Adrenal gland (tissue), 9 donors: ENCODE measurements at regions not wholly inside any gene's neighbourhood (a gene's known extent, or its start where the extent isn't known, plus 50 kb on each side); places are given as distances from the start of the nearest gene placed in this dataset.

Experiments used
- DNase-seq, 7 donors: peaks; one replicate each; pipeline ENCODE4 v3.0.0-alpha.2; 2019 to 2020
- H3K27ac ChIP-seq, 5 donors: fragments of 200-600 bp; sonication (generic) in 4 of 5; 1 replicate in 3 of 5; 2 replicates in 2 of 5; pipeline versions ENCODE4 v1.5.1 to v1.8.0; 2016 to 2020; ENCODE audit warnings: mild to moderate bottlenecking in 1 of 5
- H3K27me3 ChIP-seq: fragments of 200-600 bp; 2 replicates; pipeline ENCODE4 v1.8.0; 2021
- H3K36me3 ChIP-seq, 2 donors: fragments of 200-600 bp; replicated peaks in 1 of 2; 1 replicate in 1 of 2; 2 replicates in 1 of 2; pipeline versions ENCODE4 v1.5.1 to v1.8.0; 2018 to 2022
- H3K4me1 ChIP-seq, 2 donors: fragments of 200-600 bp; replicated peaks in 1 of 2; 1 replicate in 1 of 2; 2 replicates in 1 of 2; pipeline versions ENCODE4 v1.5.1 to v1.8.0; 2018 to 2021
- H3K4me3 ChIP-seq, 4 donors: fragments of 200-600 bp; sonication (generic) in 3 of 4; one replicate each; pipeline ENCODE4 v1.5.1; 2016 to 2018
- H3K9me3 ChIP-seq, 3 donors: fragments of 200-600 bp; sonication (generic) in 1 of 3; replicated peaks in 1 of 3; 1 replicate in 2 of 3; 2 replicates in 1 of 3; pipeline versions ENCODE4 v1.5.1 to v1.8.0; 2016 to 2021
- CTCF ChIP-seq, 6 experiments: fragments of 450-650 bp in 4 of 6; fragments of 200-600 bp in 2 of 6; sonication (generic) in 1 of 6; IDR thresholded peaks; 1 replicate in 5 of 6; 2 replicates in 1 of 6; pipeline versions ENCODE4 v1.5.1 to v1.8.0; 2016 to 2021; ENCODE audit warnings: antibody characterized with exemption in 6 of 6, mild to moderate bottlenecking in 2 of 6, moderate library complexity in 1 of 6
- POLR2A ChIP-seq, 2 donors: fragments of 450-650 bp; IDR thresholded peaks; one replicate each; pipeline ENCODE4 v1.6.1; 2017; ENCODE audit warnings: antibody characterized with exemption in 2 of 2, mild to moderate bottlenecking in 2 of 2, moderate library complexity in 1 of 2
- WGBS, 4 donors: extraction: QIAGEN DNeasy Blood & Tissue Kit in 2 of 4; methylation state at CpG; one replicate each; pipeline versions ENCODE4 v1.1.5 to v1.1.7; 2013 to 2017; 5-methylcytosine and 5-hydroxymethylcytosine counted together
- intact Hi-C, 2 donors: fragments of 100-400 bp; cut with DNase I; formaldehyde crosslinking; loops; one replicate each; pipeline versions ENCODE4 v1.14.1 to v1.15.0; 2022 to 2023
- donor health status: healthy with polysubstance abuse.
- donor health status: Bipolar disorder and iron deficiency.
- donor health status: DM: yes; HTN: yes; CAD: no.
- donor health status: DM: no; HTN: no; CAD: no.
- donor health status: DM: no; HTN: no; CAD: no.

GRCh38 chr18:39611381-39612100 lies 2045.9 kb upstream of the CELF4 start:
- no peaks in the 10 kb centered on the region for H3K36me3 ChIP-seq
- intact Hi-C loops, result no loop called here
- TF ChIP-seq POLR2A (IDR thresholded peaks at IDR 0.05) (no peak), CTCF (IDR thresholded peaks at IDR 0.05) (no peak)
- no peaks in the 10 kb centered on the region for H3K27me3 ChIP-seq
- H3K4me3 ChIP-seq, result no peak overlapping the region
- H3K4me1 ChIP-seq, result no peaks in the 10 kb centered on the region
- H3K27ac ChIP-seq, result no peak overlapping the region
- no peak for DNase-seq
- WGBS, 4 donors, result 58 to 79% (median 74%) methylated on average over 3 of the region's 3 CpGs
- H3K9me3 ChIP-seq, result no peaks in the 10 kb centered on the region

GRCh38 chr18:39607034-39607433 lies 2041.4 kb upstream of the CELF4 start:
- WGBS, 4 donors, result 77 to 83% (median 78%) methylated on average over 5 of the region's 5 CpGs
- no peak overlapping the region for H3K4me3 ChIP-seq
- H3K9me3 ChIP-seq, result no peaks in the 10 kb centered on the region
- no peaks in the 10 kb centered on the region for H3K27me3 ChIP-seq
- H3K36me3 ChIP-seq, result no peaks in the 10 kb centered on the region
- no peak for DNase-seq
- H3K27ac ChIP-seq, result no peak overlapping the region
- intact Hi-C loops, result no loop called here
- TF ChIP-seq CTCF (IDR thresholded peaks at IDR 0.05), result no peak
- TF ChIP-seq POLR2A (IDR thresholded peaks at IDR 0.05), result no peak
- H3K4me1 ChIP-seq, result no peaks in the 10 kb centered on the region

DNA sequence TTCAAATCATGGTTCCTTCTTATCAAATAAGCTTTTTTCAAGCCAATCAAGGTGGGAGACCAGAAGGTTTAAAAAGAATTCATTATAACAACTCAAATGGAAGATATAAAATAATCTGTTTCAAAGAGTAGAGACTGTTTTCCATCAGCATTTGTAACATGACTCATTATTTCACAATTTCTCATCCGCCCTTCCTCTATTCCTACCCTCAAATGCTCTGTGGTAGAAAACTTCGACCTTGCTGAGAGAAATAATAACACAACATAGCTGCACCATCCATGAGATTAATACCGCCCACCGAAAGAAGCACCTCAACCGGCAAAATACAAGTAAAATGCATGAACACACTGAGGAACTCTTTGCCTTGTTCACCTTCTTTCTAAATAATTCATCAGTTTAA lies 2039.2 kb upstream of the CELF4 start:
- H3K27ac ChIP-seq, result no peak overlapping the region
- H3K9me3 ChIP-seq, result no peaks in the 10 kb centered on the region
- TF ChIP-seq CTCF (IDR thresholded peaks at IDR 0.05), result no peak
- no peak for TF ChIP-seq POLR2A (IDR thresholded peaks at IDR 0.05)
- no peaks in the 10 kb centered on the region for H3K36me3 ChIP-seq
- no peaks in the 10 kb centered on the region for H3K4me1 ChIP-seq
- no peak for DNase-seq
- WGBS, 4 donors, result 60 to 82% (median 69%) methylated on average over 5 of the region's 5 CpGs
- no peak overlapping the region for H3K4me3 ChIP-seq
- H3K27me3 ChIP-seq, result no peaks in the 10 kb centered on the region
- intact Hi-C loops, result no loop called here

DNA sequence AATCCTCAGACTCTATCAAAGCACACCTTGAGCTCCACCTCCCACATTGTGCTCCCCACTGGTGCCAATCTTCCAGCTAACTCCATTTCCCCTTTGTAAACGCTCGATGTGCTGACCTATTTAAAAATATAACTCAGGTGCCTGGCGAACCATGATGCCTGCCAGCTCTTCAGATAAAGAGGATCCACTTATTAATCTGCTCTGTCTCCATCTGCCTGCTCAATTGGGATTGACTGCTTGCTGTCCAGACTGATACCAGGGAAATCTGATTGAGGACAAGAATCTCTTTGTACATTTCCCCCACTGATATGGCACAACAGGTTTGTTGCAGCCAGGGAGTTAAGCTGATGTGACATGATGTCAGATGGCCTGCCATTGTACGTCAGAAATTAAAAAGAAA lies 2036.5 kb upstream of the CELF4 start:
- no peak overlapping the region for H3K27ac ChIP-seq
- H3K27me3 ChIP-seq, result no peaks in the 10 kb centered on the region
- H3K36me3 ChIP-seq, result no peaks in the 10 kb centered on the region
- intact Hi-C loops, result no loop called here
- 79 to 87% (median 84%) methylated on average over 4 of the region's 4 CpGs for WGBS, 4 donors
- H3K4me3 ChIP-seq, result no peak overlapping the region
- DNase-seq, result no peak
- TF ChIP-seq CTCF (IDR thresholded peaks at IDR 0.05), result no peak
- no peak for TF ChIP-seq POLR2A (IDR thresholded peaks at IDR 0.05)
- H3K4me1 ChIP-seq, result no peaks in the 10 kb centered on the region
- H3K9me3 ChIP-seq, result no peaks in the 10 kb centered on the region
